PC-9 (cell line): ENCODE measurements at regions not wholly inside any gene's neighbourhood (a gene's known extent, or its start where the extent isn't known, plus 50 kb on each side); places are given as distances from the start of the nearest gene placed in this dataset.

Experiments used
- BruUV-seq: library from RNA; stranded (reverse); fragments of 400-500 nt; replicated peaks from 2 replicates; lab custom pipeline; 2021; lab: Mats Ljungman, UMichigan
- CTCF ChIA-PET: fragments of 300-600 bp; sonication (Branson Sonifier 250); formaldehyde crosslinking; loops from one replicate; lab custom pipeline; 2022; ENCODE audit warnings: antibody characterized with exemption; lab: Charles Lee
- POLR2A ChIA-PET: fragments of 300-600 bp; sonication (Branson Sonifier 250); formaldehyde crosslinking; loops from one replicate; lab custom pipeline; 2022; ENCODE audit warnings: antibody characterized with exemption; ENCODE audit not compliant: unreplicated experiment; lab: Charles Lee
- DNase-seq, 2 experiments: peaks; one replicate each; pipeline versions ENCODE4 v3.0.0 to v3.0.0-alpha.2; 2015 to 2022; ENCODE audit warnings: mixed read lengths in 1 of 2
- H2AFZ ChIP-seq: fragments of 200-600 bp; sonication (generic); 2 replicates; pipeline ENCODE4 v1.8.1; 2017; ENCODE audit warnings: antibody characterized with exemption
- H3F3A ChIP-seq: fragments of 200-600 bp; sonication (generic); 2 replicates; pipeline ENCODE4 v1.8.1; 2017; ENCODE audit warnings: antibody characterized with exemption, mild to moderate bottlenecking, low read depth; ENCODE audit not compliant: insufficient read depth
- H3K27ac ChIP-seq: fragments of 200-600 bp; sonication (generic); 2 replicates; pipeline ENCODE4 v1.6.1; 2016; ENCODE audit warnings: mixed run types
- H3K27me3 ChIP-seq: fragments of 200-600 bp; sonication (generic); 2 replicates; pipeline ENCODE4 v1.6.1; 2016; ENCODE audit warnings: low read depth, mixed run types; ENCODE audit not compliant: insufficient read depth
- H3K36me3 ChIP-seq: fragments of 200-600 bp; sonication (generic); 2 replicates; pipeline ENCODE4 v1.6.1; 2016; ENCODE audit warnings: low read depth, mixed run types
- H3K4me1 ChIP-seq: fragments of 200-600 bp; sonication (generic); replicated peaks from 2 replicates; pipeline ENCODE4 v1.6.1; 2016; ENCODE audit warnings: mixed run types; ENCODE audit not compliant: insufficient read depth
- H3K4me2 ChIP-seq: fragments of 200-600 bp; sonication (generic); 2 replicates; pipeline ENCODE4 v1.6.1; 2017; ENCODE audit warnings: mixed run types
- H3K4me3 ChIP-seq: fragments of 200-600 bp; sonication (generic); 2 replicates; pipeline ENCODE4 v1.6.1; 2016; ENCODE audit warnings: mixed run types
- H3K79me2 ChIP-seq: fragments of 200-600 bp; sonication (generic); 2 replicates; pipeline ENCODE4 v1.6.1; 2017; ENCODE audit warnings: low read depth, mixed run types
- H3K9me2 ChIP-seq: fragments of 200-600 bp; sonication (generic); 2 replicates; pipeline ENCODE4 v1.8.1; 2017; ENCODE audit warnings: mild to moderate bottlenecking; ENCODE audit not compliant: insufficient read depth
- H3K9me3 ChIP-seq: fragments of 200-600 bp; sonication (generic); 2 replicates; pipeline ENCODE4 v1.8.1; 2016; ENCODE audit warnings: low read depth; ENCODE audit not compliant: insufficient read depth
- H4K20me1 ChIP-seq: fragments of 200-600 bp; sonication (generic); 2 replicates; pipeline ENCODE4 v1.8.1; 2017; ENCODE audit not compliant: insufficient read depth
- EZH2 ChIP-seq: fragments of 200-600 bp; sonication (generic); IDR thresholded peaks from 2 replicates; pipeline ENCODE4 v1.8.0; 2017; ENCODE audit warnings: antibody characterized with exemption, low read depth
- intact Hi-C: fragments of 100-400 bp; cut with micrococcal nuclease; formaldehyde crosslinking; loops from one replicate; pipeline ENCODE4 v1.10.0; 2022; ENCODE audit not compliant: unreplicated experiment
- TF ChIP-seq, protein P1 (sequence below): fragments of 200-600 bp; sonication (generic); conservative IDR thresholded peaks from 2 replicates; pipeline ENCODE4 v1.6.1; 2017; ENCODE audit warnings: mixed run types, antibody characterized with exemption, mild to moderate bottlenecking, moderate library complexity

DNA sequence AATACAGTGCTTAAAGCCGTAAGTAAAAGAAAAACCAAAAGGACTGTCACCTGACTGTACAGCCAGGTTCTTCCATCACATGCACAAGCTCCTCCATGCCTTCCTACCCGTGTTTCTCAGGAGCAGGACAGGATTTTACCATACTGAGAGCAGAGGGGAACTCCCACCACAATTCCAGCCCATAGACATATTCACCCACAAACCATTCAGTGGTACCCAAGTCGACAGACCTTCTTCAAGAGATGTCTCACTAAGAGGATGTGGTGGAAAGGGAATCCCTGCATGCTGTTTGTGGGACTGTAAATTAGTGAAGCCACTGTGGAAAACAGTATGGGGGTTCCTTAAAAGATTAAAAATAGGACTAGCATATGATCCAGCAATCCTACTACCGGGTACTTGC is 66.9 kb upstream of the DOCK9 start:
- Histone ChIP-seq H2AFZ (no peak overlapping the region), H3K4me3 (peak overlapping the region; percentile 52; the same call in 1 of the 2 replicates), H3K4me1 (peaks cover 92% of the 10 kb centered on the region), H3K79me2 (peaks cover 67% of the 10 kb centered on the region), H3K27me3 (no peaks in the 10 kb centered on the region), H3F3A (peaks cover 63% of the 10 kb centered on the region), H3K36me3 (0 out of 2 replicates have a peak, but pooled peaks cover 2% of the 10 kb centered on the region), H3K9me2 (no peaks in the 10 kb centered on the region), H3K4me2 (peak overlapping the region; percentile 81), H4K20me1 (no peaks in the 10 kb centered on the region), H3K27ac (peak overlapping the region; percentile 84), H3K9me3 (no peaks in the 10 kb centered on the region)
- no TSS peak for BruUV-seq
- TF ChIP-seq, protein P1, sequence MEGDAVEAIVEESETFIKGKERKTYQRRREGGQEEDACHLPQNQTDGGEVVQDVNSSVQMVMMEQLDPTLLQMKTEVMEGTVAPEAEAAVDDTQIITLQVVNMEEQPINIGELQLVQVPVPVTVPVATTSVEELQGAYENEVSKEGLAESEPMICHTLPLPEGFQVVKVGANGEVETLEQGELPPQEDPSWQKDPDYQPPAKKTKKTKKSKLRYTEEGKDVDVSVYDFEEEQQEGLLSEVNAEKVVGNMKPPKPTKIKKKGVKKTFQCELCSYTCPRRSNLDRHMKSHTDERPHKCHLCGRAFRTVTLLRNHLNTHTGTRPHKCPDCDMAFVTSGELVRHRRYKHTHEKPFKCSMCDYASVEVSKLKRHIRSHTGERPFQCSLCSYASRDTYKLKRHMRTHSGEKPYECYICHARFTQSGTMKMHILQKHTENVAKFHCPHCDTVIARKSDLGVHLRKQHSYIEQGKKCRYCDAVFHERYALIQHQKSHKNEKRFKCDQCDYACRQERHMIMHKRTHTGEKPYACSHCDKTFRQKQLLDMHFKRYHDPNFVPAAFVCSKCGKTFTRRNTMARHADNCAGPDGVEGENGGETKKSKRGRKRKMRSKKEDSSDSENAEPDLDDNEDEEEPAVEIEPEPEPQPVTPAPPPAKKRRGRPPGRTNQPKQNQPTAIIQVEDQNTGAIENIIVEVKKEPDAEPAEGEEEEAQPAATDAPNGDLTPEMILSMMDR: no peak
- TF ChIP-seq EZH2: no peak
- DNase-seq: no peak
- ChIA-PET CTCF (no interaction called here), POLR2A (no interaction called here)
- intact Hi-C loops: loop anchor here (10.0 kb wide), 1 partner anchor 220 kb away; no protein-coding TSS in a partner anchor

DNA sequence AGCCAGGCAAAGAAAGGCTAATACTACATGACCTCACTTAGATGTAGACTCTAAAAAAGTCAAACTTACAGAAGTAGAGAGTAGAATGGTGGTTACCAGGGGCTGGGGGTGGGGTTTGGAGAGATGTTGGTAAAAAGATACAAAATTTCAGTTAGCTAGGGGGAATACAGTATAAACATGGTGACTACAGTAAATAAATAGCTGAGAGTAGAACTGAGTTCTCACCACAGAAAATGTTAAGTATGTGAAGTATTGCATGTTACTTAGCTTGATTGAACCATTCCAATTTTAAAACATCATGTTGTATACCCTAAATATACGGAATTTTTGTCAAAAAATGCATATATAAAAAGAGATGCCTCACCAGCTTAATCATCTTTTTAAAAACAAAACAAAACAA is 67.5 kb upstream of the DOCK9 start:
- POLR2A ChIA-PET: interaction anchor here (0.6 to 0.8 kb wide), 2 partner anchors 73 to 456 kb away, joined by 5 to 9 read pairs; no protein-coding TSS in a partner anchor
- Histone ChIP-seq H4K20me1 (no peaks in the 10 kb centered on the region), H3F3A (peaks cover 58% of the 10 kb centered on the region), H3K27ac (peak overlapping the region; percentile 84), H3K4me1 (peaks cover 91% of the 10 kb centered on the region), H3K36me3 (no peaks in the 10 kb centered on the region), H3K4me3 (peak overlapping the region; percentile 52; the same call in 1 of the 2 replicates), H3K9me2 (no peaks in the 10 kb centered on the region), H3K4me2 (peak overlapping the region; percentile 81), H2AFZ (no peak overlapping the region; the same call in 1 of the 2 replicates), H3K9me3 (no peaks in the 10 kb centered on the region), H3K27me3 (no peaks in the 10 kb centered on the region), H3K79me2 (peaks cover 68% of the 10 kb centered on the region)
- TSS peak; percentile 29 for BruUV-seq
- TF ChIP-seq, protein P1: no peak
- TF ChIP-seq EZH2: no peak
- intact Hi-C loops: loop anchor here (10.0 kb wide), 1 partner anchor 219 kb away; no protein-coding TSS in a partner anchor
- DNase-seq: peak in 1 of 2 experiments; percentile 46
- CTCF ChIA-PET: interaction anchor here (0.6 to 0.9 kb wide), 5 partner anchors 21 to 413 kb away, joined by 3 to 7 read pairs (median 5); no protein-coding TSS in a partner anchor

DNA sequence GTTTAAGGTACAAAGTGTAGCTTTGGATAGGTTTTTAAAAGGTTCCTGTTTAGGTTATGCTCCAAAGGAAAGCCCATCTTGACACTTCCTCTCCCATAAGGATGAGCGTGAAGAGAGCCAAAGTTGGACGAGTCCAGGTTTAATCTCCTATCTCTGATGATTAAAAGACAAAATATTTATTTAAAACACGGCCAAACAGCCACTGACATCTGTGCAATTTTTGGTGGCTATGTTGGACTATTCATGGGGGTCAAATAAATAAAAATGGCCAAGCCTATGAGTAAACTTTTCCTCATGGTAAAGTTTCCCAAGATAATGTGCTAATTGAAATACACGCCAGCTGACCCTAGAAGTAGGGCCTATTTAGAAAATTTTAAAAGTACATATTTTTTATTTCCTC is 69.0 kb upstream of the DOCK9 start:
- no peak for DNase-seq
- peak overlapping the region; percentile 81 for H3K4me2 ChIP-seq
- no peaks in the 10 kb centered on the region for H3K9me2 ChIP-seq
- H3F3A ChIP-seq: peaks cover 43% of the 10 kb centered on the region
- H3K79me2 ChIP-seq: peaks cover 77% of the 10 kb centered on the region
- no TSS peak for BruUV-seq
- H4K20me1 ChIP-seq: no peaks in the 10 kb centered on the region
- peak overlapping the region; percentile 48 for H3K4me3 ChIP-seq
- no peaks in the 10 kb centered on the region for H3K9me3 ChIP-seq
- TF ChIP-seq, protein P1: no peak
- no peak for TF ChIP-seq EZH2
- H3K27ac ChIP-seq: peak overlapping the region; percentile 84
- H2AFZ ChIP-seq: peak overlapping the region; percentile 29; the same call in 1 of the 2 replicates
- POLR2A ChIA-PET: no interaction called here
- H3K36me3 ChIP-seq: no peaks in the 10 kb centered on the region
- no peaks in the 10 kb centered on the region for H3K27me3 ChIP-seq
- peaks cover 76% of the 10 kb centered on the region for H3K4me1 ChIP-seq
- CTCF ChIA-PET: no interaction called here
- intact Hi-C loops: loop anchor here (1.0 to 10.0 kb wide), 4 partner anchors 40 to 218 kb away; no protein-coding TSS in a partner anchor
